ENCODE measurements at regions not wholly inside any gene's neighbourhood (a gene's known extent, or its start where the extent isn't known, plus 50 kb on each side); places are given as distances from the start of the nearest gene placed in this dataset.
A peak's percentile ranks its signal among the peaks of the same experiment; 100 is the strongest.

DNA sequence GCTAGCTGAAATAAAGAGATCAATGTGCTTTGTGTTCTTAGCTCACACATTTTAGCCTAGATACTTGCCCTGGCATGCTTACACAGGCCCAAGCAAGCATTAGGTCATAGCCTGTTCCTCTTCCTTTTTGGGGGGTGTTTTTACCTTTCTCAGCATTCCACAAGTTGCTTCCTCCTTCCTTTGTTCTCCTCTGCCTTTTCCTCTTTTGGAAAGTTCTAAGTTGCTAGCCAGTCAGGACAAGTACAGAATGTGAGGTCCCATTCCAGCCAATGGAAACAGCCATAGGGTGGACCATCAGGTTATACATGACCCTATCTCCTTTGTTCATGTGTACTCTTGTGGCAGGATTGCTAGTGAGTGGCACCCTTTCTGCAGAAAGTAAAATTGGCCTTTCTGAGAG lies 154.9 kb downstream of the RASSF9 start:
- no peak for DNase-seq (ENCODE audit: low spot score)

- DNase-seq (ENCODE audit: low spot score) = no peak
These were observed 153.2 kb downstream of the RASSF9 start for GRCh38 chr12:85683051-85683450.

DNA sequence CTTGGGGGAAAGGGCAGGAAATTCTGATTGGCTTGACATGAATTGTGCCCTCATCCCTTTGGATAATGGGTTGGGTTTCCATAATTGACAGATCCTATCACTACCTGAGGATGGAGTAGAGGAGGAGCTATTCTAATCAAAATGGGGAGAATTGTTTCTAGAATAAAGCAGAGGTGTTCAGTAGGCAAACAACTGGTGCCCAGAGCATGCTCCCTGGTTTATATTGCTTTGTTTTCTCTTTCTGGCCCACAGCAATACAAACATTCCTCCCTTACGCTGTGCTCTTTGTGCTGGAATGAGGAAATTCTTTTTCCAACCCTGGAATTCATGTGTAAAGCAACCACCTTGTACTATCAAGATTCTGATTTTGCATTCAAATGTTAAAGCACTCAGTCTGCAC lies 147.4 kb downstream of the RASSF9 start:
- peak; percentile 45 for DNase-seq (ENCODE audit: low spot score)

- no peak for DNase-seq (ENCODE audit: low spot score)
These were observed 146.1 kb downstream of the RASSF9 start for GRCh38 chr12:85690146-85690545.

DNA sequence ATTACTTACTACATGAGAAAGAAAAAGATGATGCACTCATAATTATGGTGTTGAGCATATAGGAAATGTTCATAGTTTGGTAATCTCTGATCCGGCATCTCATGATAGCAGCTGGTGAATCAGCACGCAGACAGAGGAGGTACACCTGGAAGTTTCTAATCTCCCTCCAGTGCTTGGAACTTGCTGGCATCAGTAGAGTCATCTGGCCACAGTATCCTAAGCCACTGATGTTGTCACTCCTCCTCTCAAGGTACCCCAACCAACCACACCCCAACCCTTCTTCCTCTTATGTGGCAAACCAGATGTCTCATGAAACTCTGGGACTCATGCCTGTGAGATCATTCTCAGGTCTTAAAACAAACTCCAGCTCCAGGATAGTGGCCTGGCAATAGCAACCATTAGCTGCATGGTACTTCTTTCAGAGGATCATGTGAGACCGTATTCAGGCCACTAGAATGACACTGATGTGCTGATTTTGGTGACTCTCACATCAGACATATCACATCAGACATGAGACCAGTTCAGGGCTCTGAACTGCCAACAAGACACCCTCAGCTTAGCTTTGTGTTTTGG lies 143.0 kb downstream of the RASSF9 start:
- no peak for DNase-seq (ENCODE audit: low spot score)

GRCh38 chr12:85695097-85695715 lies 141.0 kb downstream of the RASSF9 start:
- DNase-seq (ENCODE audit: low spot score) = no peak

DNA sequence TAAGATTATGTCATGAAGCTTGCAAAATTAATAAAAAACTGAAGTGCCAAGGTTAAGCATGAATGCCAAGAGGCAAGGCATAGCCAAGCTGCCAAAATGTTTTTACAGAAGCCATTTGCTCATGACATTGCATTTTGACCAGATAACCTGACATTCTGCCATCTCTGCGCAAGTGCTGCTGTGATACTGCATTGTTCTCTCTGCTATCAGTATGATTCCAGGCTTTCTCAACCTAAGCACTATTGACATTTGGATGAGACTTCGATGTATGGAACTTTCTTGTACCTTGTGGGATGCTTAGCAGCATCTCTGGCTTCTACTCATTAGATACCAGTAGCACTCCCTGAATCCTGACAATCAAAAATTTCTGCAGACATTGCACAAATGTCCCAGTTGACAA lies 139.2 kb downstream of the RASSF9 start:
- no peak for DNase-seq (ENCODE audit: low spot score)

- DNase-seq (ENCODE audit: low spot score) = no peak
These were observed 137.3 kb downstream of the RASSF9 start for GRCh38 chr12:85698937-85699336.

DNA sequence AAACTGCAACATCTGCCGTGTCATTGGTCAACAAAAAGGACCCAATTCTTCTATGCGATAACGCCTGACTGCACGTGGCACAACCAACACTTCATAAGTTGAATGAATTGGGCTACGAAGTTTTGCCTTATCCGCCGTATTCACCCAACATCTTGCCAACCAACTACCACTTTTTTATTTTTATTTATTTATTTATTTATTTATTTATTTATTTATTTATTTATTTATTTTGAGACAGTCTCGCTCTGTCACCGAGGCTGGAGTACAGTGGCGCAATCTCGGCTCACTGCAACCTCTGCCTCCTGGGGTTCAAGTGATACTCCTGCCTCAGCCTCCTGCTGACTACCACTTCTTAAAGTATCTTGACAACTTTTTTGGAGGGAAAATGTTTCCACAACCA lies 127.4 kb downstream of the RASSF9 start:
- DNase-seq (ENCODE audit: low spot score) = no peak

DNA sequence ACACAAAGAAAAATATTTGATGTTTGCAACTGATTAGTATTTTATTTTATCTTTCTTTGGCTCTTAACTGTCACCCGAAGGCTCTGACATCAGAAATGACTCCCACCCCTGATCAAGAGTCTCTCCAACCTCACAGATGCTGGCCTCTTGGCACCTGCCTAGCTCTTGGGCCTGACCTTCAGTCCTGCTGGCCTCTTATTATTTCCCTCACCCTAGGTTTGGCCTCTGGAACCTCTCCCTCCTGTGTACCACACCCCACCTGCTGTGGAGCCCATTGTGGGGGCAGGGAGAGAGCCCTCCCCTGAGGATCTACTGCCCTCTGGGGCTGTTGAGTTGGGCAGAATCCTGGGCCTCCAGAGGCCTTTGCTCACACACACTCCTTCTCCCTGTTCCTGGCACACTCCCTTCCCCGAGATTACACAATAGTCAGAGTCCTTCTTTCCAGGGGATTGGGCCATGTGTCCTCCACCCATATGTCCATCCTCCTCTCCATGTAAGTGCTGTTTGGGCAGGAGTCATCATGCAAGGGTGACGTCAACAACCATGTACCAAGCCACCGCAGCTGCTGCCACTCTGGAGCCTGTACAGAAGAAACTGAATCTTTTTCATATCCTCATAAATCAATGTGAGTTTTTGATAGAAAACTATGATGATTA lies 124.3 kb downstream of the RASSF9 start:
- no peak for DNase-seq (ENCODE audit: low spot score)

DNA sequence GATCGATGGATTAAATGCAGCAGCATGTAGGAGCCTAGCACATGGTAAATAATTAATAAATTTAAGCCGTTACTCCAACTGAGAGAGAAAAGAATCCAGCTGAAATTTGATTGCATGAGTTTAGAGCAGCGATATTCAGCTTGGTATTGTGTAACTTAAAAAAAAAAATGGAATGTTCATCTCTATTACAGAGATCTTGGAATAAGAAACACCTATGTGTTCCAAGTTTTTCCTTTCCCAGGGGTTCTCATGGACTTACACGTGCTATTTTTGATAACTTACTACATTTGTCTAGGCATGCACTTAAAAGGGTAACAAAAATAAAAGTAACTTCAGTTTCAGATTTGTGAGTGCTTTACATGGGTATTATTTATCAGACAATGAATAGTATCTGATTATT lies 122.8 kb downstream of the RASSF9 start:
- DNase-seq (ENCODE audit: low spot score) = no peak

GRCh38 chr12:85714425-85714824 lies 121.8 kb downstream of the RASSF9 start:
- DNase-seq (ENCODE audit: low spot score) = no peak

DNA sequence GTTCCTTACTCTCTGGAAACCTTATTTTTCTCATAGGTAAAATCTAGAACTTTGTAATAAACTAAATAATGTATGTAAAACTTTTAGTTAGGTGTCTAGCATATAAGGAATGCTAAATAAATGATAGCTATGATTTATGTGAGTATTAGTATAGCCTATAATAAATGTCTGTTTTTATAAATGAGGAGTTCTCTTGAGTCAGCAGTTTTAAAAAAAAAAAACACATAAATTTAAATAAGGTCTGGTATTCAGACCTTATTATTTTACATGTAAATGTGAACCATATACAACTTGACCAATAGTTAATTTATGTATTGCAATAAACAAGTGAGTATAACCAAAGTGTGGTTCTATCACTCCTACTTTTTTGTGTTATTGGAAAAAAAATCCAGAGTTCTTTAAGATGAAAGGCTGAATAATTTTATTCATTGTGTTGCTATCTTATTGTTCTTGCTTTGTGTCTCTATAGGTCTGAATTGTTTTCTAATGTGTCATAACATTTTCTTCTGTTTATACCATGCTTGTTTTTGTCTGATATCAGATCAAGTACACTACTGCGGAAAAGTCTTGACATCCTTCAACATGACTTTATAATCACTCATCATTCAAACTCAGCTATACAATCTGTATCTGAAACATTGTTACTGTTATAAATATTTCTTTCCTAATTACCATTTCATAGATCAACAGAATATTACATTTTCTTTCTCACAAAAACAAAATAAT lies 115.7 kb downstream of the RASSF9 start:
- no peak for DNase-seq (ENCODE audit: low spot score)

- DNase-seq (ENCODE audit: low spot score) = no peak
These were observed 110.2 kb downstream of the RASSF9 start for GRCh38 chr12:85725991-85726390.

- DNase-seq (ENCODE audit: low spot score) = peak; percentile 3
These were observed 102.9 kb downstream of the RASSF9 start for GRCh38 chr12:85733221-85733840.

DNA sequence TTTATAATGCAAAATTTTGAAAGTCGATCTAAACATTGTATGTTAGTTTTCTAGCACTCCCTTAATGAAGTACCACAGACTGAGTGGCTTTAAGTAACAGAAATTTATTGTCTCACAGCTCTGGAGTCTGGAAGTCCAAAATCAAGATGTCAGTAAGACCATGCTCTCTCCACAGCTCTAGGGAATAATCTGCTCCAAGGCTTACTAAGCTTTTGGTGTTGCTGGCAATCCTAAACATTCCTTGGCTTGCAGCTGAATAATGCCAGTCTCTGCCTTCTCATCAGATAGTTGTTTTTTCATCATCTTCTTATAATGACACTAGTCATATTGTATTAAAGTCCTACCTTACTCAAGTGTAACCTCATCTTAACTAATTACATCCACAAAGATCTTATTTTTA lies 102.2 kb downstream of the RASSF9 start:
- no peak for DNase-seq (ENCODE audit: low spot score)

- DNase-seq (ENCODE audit: low spot score) = no peak
These were observed 96.0 kb downstream of the RASSF9 start for GRCh38 chr12:85740186-85740585.

- DNase-seq (ENCODE audit: low spot score) = no peak
These were observed 95.2 kb downstream of the RASSF9 start for GRCh38 chr12:85741046-85741445.

DNA sequence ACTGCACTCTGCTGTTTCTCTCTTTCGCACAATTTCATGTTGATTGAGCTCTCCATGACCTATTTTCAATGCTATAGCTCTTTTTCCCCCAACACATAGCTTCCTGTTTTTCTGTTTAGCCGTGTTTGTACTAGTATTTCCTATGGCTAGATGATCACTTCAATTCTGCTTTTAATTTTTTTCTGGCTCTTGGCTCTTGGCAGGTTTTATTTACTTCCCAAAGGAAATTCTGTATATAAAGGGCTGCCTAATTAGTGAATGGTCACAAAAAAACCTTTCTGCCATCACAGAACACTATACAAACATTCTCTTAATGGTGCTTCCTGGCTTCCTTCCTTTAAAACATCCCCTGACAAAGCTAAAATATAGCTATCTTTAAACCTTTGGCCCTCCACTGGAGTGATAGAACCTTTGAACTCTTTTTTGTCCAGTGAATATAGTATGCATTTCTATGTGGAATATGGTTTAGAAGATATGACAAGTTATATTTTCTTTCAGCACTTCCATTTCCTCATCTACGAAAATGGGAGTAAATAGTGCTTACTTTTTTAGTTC lies 88.2 kb downstream of the RASSF9 start:
- no peak for DNase-seq (ENCODE audit: low spot score)
